Esophagus mucosa (tissue), 1 donor: ENCODE measurements at regions not wholly inside any gene's neighbourhood (a gene's known extent, or its start where the extent isn't known, plus 50 kb on each side); places are given as distances from the start of the nearest gene placed in this dataset.

Source experiments
- ATAC-seq: fragments of 200-7000 bp; cut with Tn5 transposase; one replicate; pipeline ENCODE4 v1.9.1; 2020
- donor health status: DM: yes; HTN: yes; CAD: no.

- no peak for ATAC-seq
Observed at GRCh38 chr13:75038393-75039113, 443.4 kb downstream of the TBC1D4 start.

- no peak for ATAC-seq
Observed at GRCh38 chr13:75025956-75026355, 456.0 kb downstream of the TBC1D4 start.

GRCh38 chr13:75024602-75025001 lies 457.4 kb downstream of the TBC1D4 start:
- ATAC-seq = no peak

GRCh38 chr13:75023609-75024008 lies 458.4 kb downstream of the TBC1D4 start:
- ATAC-seq = no peak

- no peak for ATAC-seq
Observed at GRCh38 chr13:75021151-75021550, 460.8 kb downstream of the TBC1D4 start.

- no peak for ATAC-seq
Observed at GRCh38 chr13:75016225-75016624, 465.7 kb downstream of the TBC1D4 start.

GRCh38 chr13:75013818-75014217 lies 468.2 kb downstream of the TBC1D4 start:
- no peak for ATAC-seq

GRCh38 chr13:75010941-75011340 lies 471.0 kb downstream of the TBC1D4 start:
- no peak for ATAC-seq

- ATAC-seq = no peak
Observed at GRCh38 chr13:75008926-75009325, 473.0 kb downstream of the TBC1D4 start.

- ATAC-seq = no peak
Observed at GRCh38 chr13:74990992-74991391, 491.0 kb downstream of the TBC1D4 start.

GRCh38 chr13:74987124-74987690 lies 494.8 kb downstream of the TBC1D4 start:
- no peak for ATAC-seq

GRCh38 chr13:74986609-74987008 lies 495.4 kb downstream of the TBC1D4 start:
- no peak for ATAC-seq

GRCh38 chr13:74979703-74980102 lies 502.3 kb downstream of the TBC1D4 start:
- no peak for ATAC-seq

- ATAC-seq = no peak
Observed at GRCh38 chr13:74978591-74978990, 503.4 kb downstream of the TBC1D4 start.

GRCh38 chr13:74977498-74977897 lies 504.5 kb downstream of the TBC1D4 start:
- ATAC-seq = no peak

- no peak for ATAC-seq
Observed at GRCh38 chr13:74975111-74975510, 506.9 kb downstream of the TBC1D4 start.

- no peak for ATAC-seq
Observed at GRCh38 chr13:74973935-74974879, 507.8 kb downstream of the TBC1D4 start.

- ATAC-seq = no peak
Observed at GRCh38 chr13:74969419-74969818, 512.5 kb downstream of the TBC1D4 start.

GRCh38 chr13:74966814-74967424 lies 515.0 kb downstream of the TBC1D4 start:
- no peak for ATAC-seq

GRCh38 chr13:74966275-74966674 lies 515.7 kb downstream of the TBC1D4 start:
- ATAC-seq = no peak

GRCh38 chr13:74945637-74946036 lies 536.3 kb downstream of the TBC1D4 start:
- no peak for ATAC-seq

GRCh38 chr13:74931698-74932433 lies 550.1 kb downstream of the TBC1D4 start:
- no peak for ATAC-seq
